Upper lobe of right lung (tissue), 1 donor: ENCODE measurements at regions not wholly inside any gene's neighbourhood (a gene's known extent, or its start where the extent isn't known, plus 50 kb on each side); places are given as distances from the start of the nearest gene placed in this dataset.

Experiments used
- ATAC-seq: fragments of 200-7000 bp; cut with Tn5 transposase; one replicate; pipeline ENCODE4 v1.9.1; 2020; ENCODE audit warnings: mild to moderate bottlenecking, moderate library complexity
- DNase-seq: peaks from one replicate; pipeline ENCODE4 v3.0.0-alpha.2; 2020
- H3K27ac ChIP-seq: fragments of 200-600 bp; one replicate; pipeline ENCODE4 v1.8.0; 2022
- H3K27me3 ChIP-seq: fragments of 200-600 bp; one replicate; pipeline ENCODE4 v1.8.0; 2022; ENCODE audit warnings: mild to moderate bottlenecking
- H3K36me3 ChIP-seq: fragments of 200-600 bp; one replicate; pipeline ENCODE4 v1.8.0; 2022
- H3K4me1 ChIP-seq: fragments of 200-600 bp; one replicate; pipeline ENCODE4 v1.8.0; 2022
- H3K4me3 ChIP-seq: fragments of 200-600 bp; one replicate; pipeline ENCODE4 v1.8.0; 2022; ENCODE audit warnings: mild to moderate bottlenecking
- H3K9me3 ChIP-seq: fragments of 200-600 bp; one replicate; pipeline ENCODE4 v1.8.0; 2022
- intact Hi-C: fragments of 100-400 bp; cut with DNase I; formaldehyde crosslinking; loops from one replicate; pipeline ENCODE4 v1.11.0; 2022
- TF ChIP-seq, protein P1 (sequence below): fragments of 200-600 bp; IDR thresholded peaks from one replicate; pipeline ENCODE4 v1.8.0; 2022; ENCODE audit warnings: antibody characterized with exemption
- donor health status: DM: no; HTN: yes; CAD: no; lungs with severe emphysema.

DNA sequence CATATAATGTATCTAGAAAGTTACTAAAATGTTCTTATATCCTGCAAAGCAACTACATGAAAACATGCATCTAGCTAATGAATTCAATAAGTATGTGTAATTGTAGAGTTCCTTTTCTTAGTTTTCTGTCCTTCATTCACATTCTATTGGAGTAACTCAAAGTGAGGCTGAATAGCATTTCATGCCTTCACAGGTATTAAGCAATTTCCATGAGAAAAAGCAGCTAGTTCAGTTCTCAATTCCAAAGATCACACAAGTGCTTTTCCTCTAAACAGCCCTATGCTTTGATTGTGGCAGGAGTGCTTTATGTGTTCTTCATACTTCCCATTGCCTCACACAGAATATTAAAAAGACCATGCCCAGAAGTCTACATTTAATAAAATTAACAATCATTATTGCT, 274.9 kb downstream of the RFPL4B start:
- Histone ChIP-seq H3K27me3 (no peaks in the 10 kb centered on the region), H3K4me3 (no peak overlapping the region), H3K9me3 (no peaks in the 10 kb centered on the region), H3K27ac (no peak overlapping the region), H3K36me3 (no peaks in the 10 kb centered on the region), H3K4me1 (no peaks in the 10 kb centered on the region)
- ATAC-seq (no peak), DNase-seq (no peak)
- TF ChIP-seq, protein P1, sequence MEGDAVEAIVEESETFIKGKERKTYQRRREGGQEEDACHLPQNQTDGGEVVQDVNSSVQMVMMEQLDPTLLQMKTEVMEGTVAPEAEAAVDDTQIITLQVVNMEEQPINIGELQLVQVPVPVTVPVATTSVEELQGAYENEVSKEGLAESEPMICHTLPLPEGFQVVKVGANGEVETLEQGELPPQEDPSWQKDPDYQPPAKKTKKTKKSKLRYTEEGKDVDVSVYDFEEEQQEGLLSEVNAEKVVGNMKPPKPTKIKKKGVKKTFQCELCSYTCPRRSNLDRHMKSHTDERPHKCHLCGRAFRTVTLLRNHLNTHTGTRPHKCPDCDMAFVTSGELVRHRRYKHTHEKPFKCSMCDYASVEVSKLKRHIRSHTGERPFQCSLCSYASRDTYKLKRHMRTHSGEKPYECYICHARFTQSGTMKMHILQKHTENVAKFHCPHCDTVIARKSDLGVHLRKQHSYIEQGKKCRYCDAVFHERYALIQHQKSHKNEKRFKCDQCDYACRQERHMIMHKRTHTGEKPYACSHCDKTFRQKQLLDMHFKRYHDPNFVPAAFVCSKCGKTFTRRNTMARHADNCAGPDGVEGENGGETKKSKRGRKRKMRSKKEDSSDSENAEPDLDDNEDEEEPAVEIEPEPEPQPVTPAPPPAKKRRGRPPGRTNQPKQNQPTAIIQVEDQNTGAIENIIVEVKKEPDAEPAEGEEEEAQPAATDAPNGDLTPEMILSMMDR, result no peak
- intact Hi-C loops, result no loop called here

DNA sequence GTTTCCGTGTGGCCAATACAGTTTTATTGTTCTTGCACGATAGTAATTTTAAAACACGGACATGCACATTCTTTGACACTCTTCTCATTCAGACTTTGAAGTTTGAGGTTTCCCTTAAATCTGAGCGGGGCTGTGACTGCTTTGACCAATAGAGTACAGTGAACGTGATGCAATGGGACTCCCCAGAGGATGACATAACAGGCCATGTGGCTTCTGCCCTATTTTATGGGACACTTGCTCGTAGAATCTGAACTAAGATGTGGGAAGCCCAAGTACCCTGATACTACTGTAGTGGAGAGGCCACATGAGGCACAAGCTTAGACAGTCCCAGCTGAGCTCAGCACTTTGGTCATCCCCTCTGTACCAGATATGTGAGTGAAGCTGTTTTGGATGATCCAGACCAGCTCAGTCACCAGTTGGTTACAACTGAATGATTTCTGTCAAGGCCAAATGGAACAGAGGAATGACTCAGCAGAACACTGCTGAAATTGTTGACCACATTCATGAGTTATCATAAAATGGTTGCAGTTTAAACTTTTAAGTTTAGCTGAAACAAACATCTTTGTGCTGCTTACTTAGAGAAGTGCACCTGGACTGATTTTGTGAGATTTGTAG, 279.4 kb downstream of the RFPL4B start:
- intact Hi-C loops, result no loop called here
- no peak for DNase-seq
- Histone ChIP-seq H3K9me3 (no peaks in the 10 kb centered on the region), H3K4me3 (no peak overlapping the region), H3K27me3 (no peaks in the 10 kb centered on the region), H3K36me3 (no peaks in the 10 kb centered on the region), H3K27ac (no peak overlapping the region), H3K4me1 (no peaks in the 10 kb centered on the region)
- TF ChIP-seq, protein P1, result no peak
- ATAC-seq, result peak; percentile 37

DNA sequence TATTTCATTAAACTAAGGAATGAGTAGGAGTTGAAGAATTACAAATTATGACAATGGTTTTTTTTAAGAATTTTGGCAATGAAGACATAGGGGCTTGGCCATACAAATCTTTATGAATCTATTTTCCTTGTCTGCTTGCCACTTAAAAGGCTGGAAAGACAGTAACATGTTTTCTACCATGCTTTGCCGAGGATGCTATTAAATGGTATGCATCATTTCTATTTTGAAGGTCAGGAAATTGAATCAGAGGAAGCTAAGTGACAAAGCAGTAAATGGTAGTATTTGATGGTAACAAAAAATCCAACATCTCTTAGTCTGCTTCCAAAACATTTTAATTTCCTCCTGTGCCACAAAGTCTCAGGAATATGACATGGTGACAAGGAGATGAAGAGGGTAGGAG, 287.2 kb downstream of the RFPL4B start:
- Histone ChIP-seq H3K9me3 (no peaks in the 10 kb centered on the region), H3K36me3 (no peaks in the 10 kb centered on the region), H3K4me1 (no peaks in the 10 kb centered on the region), H3K27ac (no peak overlapping the region), H3K4me3 (no peak overlapping the region), H3K27me3 (no peaks in the 10 kb centered on the region)
- DNase-seq (no peak), ATAC-seq (no peak)
- intact Hi-C loops, result no loop called here
- TF ChIP-seq, protein P1, result no peak

- Histone ChIP-seq H3K4me1 (no peaks in the 10 kb centered on the region), H3K4me3 (no peak overlapping the region), H3K27ac (no peak overlapping the region), H3K27me3 (no peaks in the 10 kb centered on the region), H3K36me3 (no peaks in the 10 kb centered on the region), H3K9me3 (no peaks in the 10 kb centered on the region)
- DNase-seq (no peak), ATAC-seq (no peak)
- TF ChIP-seq, protein P1, result no peak
- intact Hi-C loops, result no loop called here
Measured at GRCh38 chr6:112636650-112637262, 289.6 kb downstream of the RFPL4B start.

- Histone ChIP-seq H3K27me3 (no peaks in the 10 kb centered on the region), H3K36me3 (no peaks in the 10 kb centered on the region), H3K4me3 (no peak overlapping the region), H3K9me3 (no peaks in the 10 kb centered on the region), H3K4me1 (no peaks in the 10 kb centered on the region), H3K27ac (no peak overlapping the region)
- TF ChIP-seq, protein P1, result no peak
- no peak for DNase-seq
- ATAC-seq, result no peak
- intact Hi-C loops, result no loop called here
Measured at GRCh38 chr6:112639391-112639831, 292.3 kb downstream of the RFPL4B start.
